22Rv1 (cell line): ENCODE measurements at regions not wholly inside any gene's neighbourhood (a gene's known extent, or its start where the extent isn't known, plus 50 kb on each side); places are given as distances from the start of the nearest gene placed in this dataset.

Experiments used
- CTCF ChIP-seq: fragments of 450-650 bp; IDR thresholded peaks from 2 replicates; pipeline ENCODE4 v1.5.1; 2017; ENCODE audit warnings: mild to moderate bottlenecking
- ZFX ChIP-seq: fragments of 450-650 bp; IDR thresholded peaks from 2 replicates; pipeline ENCODE4 v1.6.1; 2017; ENCODE audit warnings: antibody characterized with exemption, borderline replicate concordance

GRCh38 chr1:14303011-14303410 lies 295.5 kb upstream of the KAZN start:
- TF ChIP-seq CTCF (no peak), ZFX (no peak)
